ENCODE measurements at regions not wholly inside any gene's neighbourhood (a gene's known extent, or its start where the extent isn't known, plus 50 kb on each side); places are given as distances from the start of the nearest gene placed in this dataset.
"Not testable (repeated sequence)": the region's sequence is repeated elsewhere in the genome, so short reads cannot be mapped to it uniquely, and the experiment has no call there.

DNA sequence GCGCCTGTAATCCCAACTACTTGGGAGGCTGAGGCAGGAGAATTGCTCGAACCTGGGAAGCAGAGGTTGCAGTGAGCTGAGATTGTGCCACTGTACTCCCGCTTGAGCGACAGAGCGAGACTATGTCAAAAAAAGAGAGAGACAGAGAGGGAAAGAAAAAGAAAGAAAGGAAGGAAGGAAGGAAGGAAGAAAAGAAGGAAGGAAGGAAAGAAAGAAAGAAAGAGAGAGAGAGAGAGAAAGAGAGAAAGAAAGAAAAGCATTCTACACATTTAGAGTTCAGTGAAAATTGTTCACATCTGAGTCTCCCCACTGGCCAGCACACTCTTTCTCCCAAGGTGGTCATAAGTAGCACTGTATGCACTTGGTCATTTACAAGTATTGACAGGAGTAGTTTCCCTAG is 69.2 kb upstream of the TAB2 start:
- TF ChIP-seq, protein P1, sequence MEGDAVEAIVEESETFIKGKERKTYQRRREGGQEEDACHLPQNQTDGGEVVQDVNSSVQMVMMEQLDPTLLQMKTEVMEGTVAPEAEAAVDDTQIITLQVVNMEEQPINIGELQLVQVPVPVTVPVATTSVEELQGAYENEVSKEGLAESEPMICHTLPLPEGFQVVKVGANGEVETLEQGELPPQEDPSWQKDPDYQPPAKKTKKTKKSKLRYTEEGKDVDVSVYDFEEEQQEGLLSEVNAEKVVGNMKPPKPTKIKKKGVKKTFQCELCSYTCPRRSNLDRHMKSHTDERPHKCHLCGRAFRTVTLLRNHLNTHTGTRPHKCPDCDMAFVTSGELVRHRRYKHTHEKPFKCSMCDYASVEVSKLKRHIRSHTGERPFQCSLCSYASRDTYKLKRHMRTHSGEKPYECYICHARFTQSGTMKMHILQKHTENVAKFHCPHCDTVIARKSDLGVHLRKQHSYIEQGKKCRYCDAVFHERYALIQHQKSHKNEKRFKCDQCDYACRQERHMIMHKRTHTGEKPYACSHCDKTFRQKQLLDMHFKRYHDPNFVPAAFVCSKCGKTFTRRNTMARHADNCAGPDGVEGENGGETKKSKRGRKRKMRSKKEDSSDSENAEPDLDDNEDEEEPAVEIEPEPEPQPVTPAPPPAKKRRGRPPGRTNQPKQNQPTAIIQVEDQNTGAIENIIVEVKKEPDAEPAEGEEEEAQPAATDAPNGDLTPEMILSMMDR (conservative IDR thresholded peaks at IDR 0.05; ENCODE audit: low read length): not testable (repeated sequence)
- not testable (repeated sequence) for TF ChIP-seq EZH2phosphoT487 (IDR thresholded peaks at IDR 0.05; ENCODE audit: borderline replicate concordance)
